Activated CD4-positive, alpha-beta T cell treated with anti-CD3 and anti-CD28 coated beads, Interleukin-2, amount 50 U/mL, for 24 hours (primary cell): ENCODE measurements at regions not wholly inside any gene's neighbourhood (a gene's known extent, or its start where the extent isn't known, plus 50 kb on each side); places are given as distances from the start of the nearest gene placed in this dataset.

Experiments used
- DNase-seq, 2 donors: peaks; one replicate each; pipeline ENCODE4 v3.0.0-alpha.2; 2020; ENCODE audit warnings: low read depth in 1 of 2, low spot score in 1 of 2

DNA sequence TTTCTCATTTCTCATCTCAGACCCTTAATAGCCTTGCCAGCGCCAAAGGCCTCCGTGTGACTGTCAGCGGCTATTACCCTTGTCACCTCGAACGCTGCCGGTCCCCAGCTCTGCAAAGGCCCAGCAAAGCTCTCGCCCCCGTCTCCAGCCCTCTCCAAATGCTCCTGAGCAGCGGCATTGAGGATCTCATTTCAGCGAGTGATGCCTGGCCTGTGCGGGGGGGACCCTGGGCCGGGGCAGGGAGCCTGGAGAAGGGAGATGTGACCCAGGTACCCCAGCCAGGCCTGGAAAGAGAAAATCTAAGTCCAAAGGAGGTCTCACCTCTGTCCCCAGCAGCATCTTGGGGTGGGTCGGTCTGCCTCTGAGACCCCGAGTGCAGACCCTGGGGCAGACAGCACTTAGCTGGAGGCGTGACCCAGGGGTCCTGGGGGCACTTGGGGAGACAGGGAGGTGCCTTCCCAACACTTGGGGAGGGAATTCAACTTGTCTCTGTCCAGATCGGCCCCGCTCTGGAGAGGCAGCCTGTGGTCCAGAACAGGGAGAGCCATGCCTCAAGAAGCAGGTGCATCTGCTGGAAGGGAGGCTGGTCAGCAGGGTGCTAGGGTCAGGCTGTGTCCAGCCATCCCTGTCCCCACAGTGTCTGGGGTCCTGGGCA, 521.3 kb downstream of the TBC1D22A start:
- DNase-seq = no peak

- no peak for DNase-seq
These were observed 520.4 kb downstream of the TBC1D22A start for GRCh38 chr22:47282851-47283250.

GRCh38 chr22:47282366-47282765, 519.9 kb downstream of the TBC1D22A start:
- DNase-seq = no peak

DNA sequence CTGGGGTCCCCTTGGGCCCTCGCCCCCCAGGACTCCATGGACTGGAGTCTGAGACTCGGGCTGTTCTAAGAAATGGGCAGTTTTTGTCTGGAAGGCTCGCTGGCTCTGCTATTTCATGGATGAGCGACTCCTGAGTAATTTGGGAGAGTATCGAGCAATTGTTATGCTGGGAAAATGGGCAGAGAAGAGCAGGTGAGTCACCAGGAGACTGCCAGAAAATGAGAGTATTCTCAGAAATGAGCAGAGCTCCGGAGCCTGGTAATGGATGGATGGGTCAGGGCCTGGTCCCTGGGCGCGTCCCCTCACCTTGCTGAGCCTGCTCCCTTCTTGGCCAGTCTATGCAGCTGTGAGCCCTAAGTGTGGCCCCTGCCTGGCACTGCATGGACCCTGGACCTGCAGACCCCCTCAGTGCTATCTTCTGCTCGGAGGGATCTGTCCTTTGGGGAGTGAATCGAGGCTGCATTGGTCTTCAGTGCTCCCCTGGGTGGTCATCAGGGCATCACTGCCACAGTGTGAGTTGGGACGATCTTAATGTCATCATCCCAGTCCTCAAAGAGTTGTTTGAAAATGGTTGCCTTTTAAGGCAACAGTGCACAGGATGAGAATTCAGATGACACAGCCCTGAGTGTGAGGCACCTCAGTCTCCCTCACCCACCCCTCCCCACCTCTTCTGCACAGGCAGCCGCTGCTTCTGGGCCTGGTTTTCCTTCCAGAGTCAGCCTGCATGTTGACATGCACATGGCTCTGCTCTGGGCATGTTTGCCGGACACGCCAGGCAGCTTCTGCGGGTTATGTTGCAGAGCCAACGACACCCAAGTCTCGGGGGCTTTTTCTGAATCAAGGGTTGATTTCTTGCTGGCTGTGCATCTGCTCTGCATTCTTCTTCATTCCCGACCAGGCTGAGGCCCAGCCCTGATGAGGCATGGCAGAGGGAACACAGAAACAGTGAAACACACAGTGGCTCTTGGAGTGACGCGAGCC, 519.0 kb downstream of the TBC1D22A start:
- no peak for DNase-seq

GRCh38 chr22:47280301-47280700, 517.9 kb downstream of the TBC1D22A start:
- DNase-seq = no peak

DNA sequence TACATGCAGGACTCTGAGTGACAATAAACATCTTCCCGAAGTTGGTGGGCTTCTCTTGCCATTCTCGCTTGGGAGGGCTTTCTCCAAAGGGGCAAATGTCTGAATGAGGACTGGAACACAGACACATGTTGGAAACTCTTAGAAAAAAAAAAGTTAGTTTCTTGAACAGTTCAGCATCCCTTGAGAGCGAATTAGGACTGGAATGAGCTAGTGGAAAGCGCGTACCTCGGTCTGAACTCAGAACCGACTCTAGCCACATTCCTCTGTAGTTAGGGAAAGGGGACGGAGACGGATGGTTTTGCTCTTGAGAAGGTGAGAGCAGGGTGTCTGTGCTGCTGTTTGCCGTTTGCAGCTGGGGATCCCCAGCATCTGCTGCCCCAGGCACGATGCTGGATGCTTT, 517.3 kb downstream of the TBC1D22A start:
- no peak for DNase-seq

DNA sequence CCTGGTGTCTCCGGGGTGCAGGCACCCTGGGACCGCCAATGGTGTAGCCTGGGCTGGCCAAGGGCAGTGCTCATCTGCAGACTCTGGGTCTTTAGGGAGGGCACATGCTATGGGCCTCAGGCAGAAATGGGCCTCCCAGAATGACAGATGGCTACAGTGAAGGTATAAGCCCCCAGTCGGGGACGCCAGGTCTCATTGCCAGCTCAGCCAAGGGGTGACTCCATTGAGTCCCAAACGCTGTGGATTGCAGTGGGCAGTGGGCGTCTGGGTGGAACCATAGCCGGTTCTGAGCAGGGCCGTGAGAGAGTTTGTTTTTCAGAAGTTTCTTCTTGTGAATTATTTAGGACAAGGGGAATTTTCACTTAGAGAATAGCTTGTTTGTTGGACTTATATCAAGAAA, 516.9 kb downstream of the TBC1D22A start:
- no peak for DNase-seq

DNA sequence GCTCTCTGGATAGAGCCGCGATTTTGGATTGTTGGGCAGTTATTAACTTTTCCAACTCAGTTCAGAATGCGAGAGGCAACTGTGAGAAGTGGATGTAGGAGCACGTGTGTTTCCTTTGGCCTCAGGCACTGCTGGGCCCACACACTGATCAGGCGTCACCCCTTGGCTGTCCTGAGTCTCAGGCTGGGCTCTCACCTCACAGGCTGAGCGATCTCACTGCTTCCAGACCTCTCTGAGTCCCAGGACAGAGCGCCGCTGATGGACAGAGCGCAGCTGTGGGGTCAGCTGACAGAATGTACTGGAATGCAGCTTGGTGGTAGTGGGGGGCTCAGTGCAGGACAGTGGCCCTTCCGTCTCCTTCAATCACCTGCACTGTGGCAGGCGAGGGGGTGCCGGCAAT, 516.2 kb downstream of the TBC1D22A start:
- no peak for DNase-seq

DNA sequence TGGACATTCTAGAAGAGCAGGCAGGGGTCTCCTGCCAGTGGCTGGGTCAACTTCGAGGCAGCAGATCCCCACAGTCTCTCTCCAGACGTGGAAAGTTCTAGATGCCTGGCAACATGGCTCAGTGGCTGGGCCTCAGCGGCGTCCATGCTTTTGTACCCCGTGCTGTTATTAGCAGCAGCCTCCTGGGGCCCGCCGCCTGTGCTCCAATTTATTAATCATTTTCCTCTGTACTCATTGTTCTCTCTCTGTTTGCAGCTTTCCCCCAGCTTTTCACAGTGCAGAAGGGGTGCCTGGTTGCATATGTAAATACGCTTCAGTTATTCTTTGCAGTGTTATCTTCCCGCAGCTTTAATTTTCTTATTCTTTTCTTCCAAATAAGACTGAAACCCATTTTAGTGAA, 515.1 kb downstream of the TBC1D22A start:
- DNase-seq = no peak

DNA sequence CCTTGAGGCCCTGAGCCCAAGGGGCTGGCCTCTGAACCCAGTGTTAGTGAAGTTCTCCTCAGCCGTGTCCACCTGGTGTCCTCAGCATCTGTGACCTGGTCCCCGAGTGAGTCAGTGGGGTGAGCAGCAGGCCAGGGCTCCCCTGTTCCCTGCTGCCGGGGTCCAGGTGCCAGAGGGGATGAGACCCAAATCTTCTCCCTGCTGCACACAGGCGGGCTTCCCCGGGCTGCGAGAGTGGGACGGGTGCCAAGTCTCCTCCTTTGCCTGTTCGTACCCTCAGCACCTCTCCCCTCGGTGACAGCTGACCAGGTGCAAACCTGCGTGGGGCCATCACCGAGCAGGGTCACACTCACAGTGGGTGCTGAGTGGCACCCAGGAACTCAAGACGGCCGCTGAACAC, 514.5 kb downstream of the TBC1D22A start:
- no peak for DNase-seq

DNA sequence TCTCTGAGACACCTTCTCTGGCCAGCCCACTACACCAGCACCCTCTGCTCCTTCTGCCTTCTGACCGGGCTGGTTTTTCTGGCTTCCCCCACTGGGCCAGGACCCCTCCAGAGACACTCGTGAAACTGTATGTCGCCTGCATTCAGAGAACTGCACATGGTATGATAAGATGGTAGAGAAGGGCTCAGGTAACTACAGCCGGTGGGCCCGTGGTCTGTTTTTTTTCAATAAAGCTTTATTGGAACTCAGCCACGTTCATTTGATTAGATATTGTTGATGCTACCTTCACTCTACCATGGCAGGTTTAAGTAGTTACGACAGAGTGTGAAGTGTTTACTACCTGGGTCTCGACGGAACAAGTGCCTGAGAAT, 514.0 kb downstream of the TBC1D22A start:
- no peak for DNase-seq

GRCh38 chr22:47275605-47276449, 513.4 kb downstream of the TBC1D22A start:
- no peak for DNase-seq

GRCh38 chr22:47274196-47274595, 511.7 kb downstream of the TBC1D22A start:
- no peak for DNase-seq

GRCh38 chr22:47270463-47271135, 508.1 kb downstream of the TBC1D22A start:
- DNase-seq = no peak

- DNase-seq = no peak
These were observed 507.2 kb downstream of the TBC1D22A start for GRCh38 chr22:47269516-47270088.

- DNase-seq = no peak
These were observed 505.2 kb downstream of the TBC1D22A start for GRCh38 chr22:47267513-47268282.

- no peak for DNase-seq
These were observed 503.9 kb downstream of the TBC1D22A start for GRCh38 chr22:47266329-47266728.

DNA sequence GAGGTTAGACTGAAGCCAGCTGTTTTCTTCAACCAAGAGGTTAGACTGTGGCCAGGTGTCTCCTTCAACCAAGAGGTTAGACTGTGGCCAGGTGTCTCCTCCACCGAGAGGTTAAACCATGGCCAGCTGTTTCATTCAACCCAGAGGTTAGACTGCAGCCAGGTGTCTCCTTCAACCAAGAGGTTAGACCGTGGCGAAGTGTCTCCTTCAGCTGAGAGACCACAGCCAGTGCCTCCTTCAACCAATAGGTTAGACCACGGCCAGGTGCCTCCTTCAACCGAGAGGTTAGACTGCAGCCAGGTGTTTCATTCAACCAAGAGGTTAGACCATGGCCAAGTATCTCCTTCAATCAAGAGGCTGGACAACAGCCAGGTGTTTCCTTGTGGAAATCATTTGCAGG, 498.1 kb downstream of the TBC1D22A start:
- no peak for DNase-seq

- DNase-seq = no peak
These were observed 497.5 kb downstream of the TBC1D22A start for GRCh38 chr22:47259990-47260389.

DNA sequence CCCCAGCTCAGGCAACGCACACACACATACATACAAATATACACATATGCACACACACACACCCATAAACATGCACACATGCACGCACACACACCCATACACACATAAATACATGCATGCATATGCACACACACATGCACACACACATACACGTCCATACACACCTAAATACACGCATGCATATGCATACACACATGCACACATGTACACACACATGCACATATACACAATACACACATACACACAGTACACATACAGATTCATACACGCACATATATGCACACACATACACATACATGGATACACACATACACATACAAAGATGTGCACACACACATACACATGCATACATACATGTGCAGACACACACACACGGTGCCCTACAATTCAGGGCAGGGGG, 496.6 kb downstream of the TBC1D22A start:
- DNase-seq = no peak
